CD4-positive, alpha-beta T cell (primary cell): ENCODE measurements at regions not wholly inside any gene's neighbourhood (a gene's known extent, or its start where the extent isn't known, plus 50 kb on each side); places are given as distances from the start of the nearest gene placed in this dataset.

Experiments
- ATAC-seq: fragments of 200-7000 bp; cut with Tn5 transposase; one replicate; pipeline ENCODE4 v1.10.0; 2022; ENCODE audit warnings: mild to moderate bottlenecking; ENCODE audit not compliant: poor library complexity
- CTCF ChIA-PET: fragments of 350-600 bp; sonication (Branson Sonifier 250); formaldehyde crosslinking; loops from one replicate; lab custom pipeline; 2021; ENCODE audit warnings: antibody characterized with exemption, inconsistent platforms; lab: Charles Lee
- POLR2A ChIA-PET: fragments of 350-600 bp; sonication (Branson Sonifier 250); formaldehyde crosslinking; loops from one replicate; lab custom pipeline; 2021; ENCODE audit warnings: antibody characterized with exemption, inconsistent platforms; lab: Charles Lee
- DNase-seq, 14 experiments: peaks; one replicate each; pipeline ENCODE4 v3.0.0-alpha.2; 2013 to 2020; ENCODE audit warnings: mixed read lengths in 2 of 14
- H3K27ac ChIP-seq, 2 donors: one replicate each; pipeline versions ENCODE4 v1.5.1 to v1.7.0; 2013; ENCODE audit warnings: low read length in 2 of 2, low read depth in 1 of 2, mild to moderate bottlenecking in 1 of 2
- H3K27me3 ChIP-seq, 2 experiments: 1 replicate in 1 of 2; 2 replicates in 1 of 2; pipeline versions ENCODE4 v1.6.1 to v1.7.0; 2013; ENCODE audit warnings: low read length in 2 of 2, control low read depth in 1 of 2, mild to moderate bottlenecking in 1 of 2, moderate library complexity in 1 of 2; ENCODE audit not compliant: insufficient read depth in 2 of 2, control insufficient read depth in 1 of 2
- H3K36me3 ChIP-seq: one replicate; pipeline ENCODE4 v1.6.1; 2013; ENCODE audit warnings: low read length, control low read depth; ENCODE audit not compliant: insufficient read depth
- H3K4me1 ChIP-seq: one replicate; pipeline ENCODE4 v1.6.1; 2013; ENCODE audit warnings: low read length, control low read depth; ENCODE audit not compliant: insufficient read depth
- H3K4me3 ChIP-seq: one replicate; pipeline ENCODE4 v1.5.1; 2013; ENCODE audit warnings: mild to moderate bottlenecking, low read length, moderate library complexity
- H3K9me3 ChIP-seq, 2 experiments: 1 replicate in 1 of 2; 2 replicates in 1 of 2; pipeline versions ENCODE4 v1.6.1 to v1.7.0; 2013; ENCODE audit warnings: low read length in 2 of 2, mild to moderate bottlenecking in 2 of 2, control low read depth in 1 of 2, moderate library complexity in 1 of 2; ENCODE audit not compliant: control insufficient read depth in 1 of 2, insufficient read depth in 1 of 2
- H3K27ac Mint-ChIP-seq: one replicate; pipeline ENCODE4 v1.8.0; 2020; ENCODE audit warnings: mixed read lengths
- H3K27me3 Mint-ChIP-seq: one replicate; pipeline ENCODE4 v1.8.0; 2021; ENCODE audit warnings: mixed read lengths
- H3K36me3 Mint-ChIP-seq: one replicate; pipeline ENCODE4 v1.8.0; 2021; ENCODE audit warnings: low read depth, mixed read lengths
- H3K4me1 Mint-ChIP-seq: one replicate; pipeline ENCODE4 v1.8.0; 2021; ENCODE audit warnings: low read depth, mixed read lengths
- H3K4me3 Mint-ChIP-seq: one replicate; pipeline ENCODE4 v1.8.0; 2020; ENCODE audit warnings: mild to moderate bottlenecking, mixed read lengths
- H3K9me3 Mint-ChIP-seq: one replicate; pipeline ENCODE4 v1.8.0; 2020; ENCODE audit warnings: mixed read lengths
- intact Hi-C, 2 experiments: fragments of 100-400 bp; cut with DNase I in 1 of 2; cut with micrococcal nuclease in 1 of 2; formaldehyde crosslinking; loops; one replicate each; pipeline versions ENCODE4 v1.15.1 to v1.9.0; 2023 to 2025; cut with DNase I, micrococcal nuclease
- TF ChIP-seq, protein P1 (sequence below): fragments of 200-600 bp; IDR thresholded peaks from one replicate; pipeline ENCODE4 v1.8.0; 2022; ENCODE audit warnings: antibody characterized with exemption, mild to moderate bottlenecking

DNA sequence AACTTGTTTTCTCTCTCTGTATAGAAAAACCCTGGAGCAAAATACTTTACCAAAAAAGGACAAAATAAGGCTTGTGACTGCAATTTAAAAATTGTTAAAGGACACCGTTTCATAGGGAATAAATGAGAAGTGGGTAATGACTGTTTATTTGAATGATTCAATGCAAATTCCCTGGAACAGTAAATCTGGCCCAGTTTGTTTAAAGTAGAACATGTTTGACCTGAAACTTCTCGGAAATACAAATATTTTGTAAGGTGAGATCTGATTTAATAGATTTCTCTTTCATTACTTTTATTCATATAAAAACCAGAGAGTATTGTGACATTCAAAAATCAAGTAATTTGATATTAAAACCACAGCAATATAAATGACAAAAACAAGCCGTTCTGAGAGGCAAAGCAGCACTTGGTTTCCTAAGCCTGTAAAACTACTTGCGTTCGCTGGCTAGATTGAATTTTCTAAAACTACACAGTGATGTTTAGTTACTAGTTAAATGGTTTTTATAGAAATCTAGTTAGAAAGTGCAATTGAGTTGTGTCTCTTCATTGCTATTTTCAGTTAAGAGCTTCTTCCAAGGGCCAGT, 76.8 kb upstream of the PITRM1 start:
- H3K9me3 Mint-ChIP-seq: no peaks in the 10 kb centered on the region
- no peak overlapping the region for H3K4me3 Mint-ChIP-seq
- no peaks in the 10 kb centered on the region for H3K36me3 ChIP-seq

DNA sequence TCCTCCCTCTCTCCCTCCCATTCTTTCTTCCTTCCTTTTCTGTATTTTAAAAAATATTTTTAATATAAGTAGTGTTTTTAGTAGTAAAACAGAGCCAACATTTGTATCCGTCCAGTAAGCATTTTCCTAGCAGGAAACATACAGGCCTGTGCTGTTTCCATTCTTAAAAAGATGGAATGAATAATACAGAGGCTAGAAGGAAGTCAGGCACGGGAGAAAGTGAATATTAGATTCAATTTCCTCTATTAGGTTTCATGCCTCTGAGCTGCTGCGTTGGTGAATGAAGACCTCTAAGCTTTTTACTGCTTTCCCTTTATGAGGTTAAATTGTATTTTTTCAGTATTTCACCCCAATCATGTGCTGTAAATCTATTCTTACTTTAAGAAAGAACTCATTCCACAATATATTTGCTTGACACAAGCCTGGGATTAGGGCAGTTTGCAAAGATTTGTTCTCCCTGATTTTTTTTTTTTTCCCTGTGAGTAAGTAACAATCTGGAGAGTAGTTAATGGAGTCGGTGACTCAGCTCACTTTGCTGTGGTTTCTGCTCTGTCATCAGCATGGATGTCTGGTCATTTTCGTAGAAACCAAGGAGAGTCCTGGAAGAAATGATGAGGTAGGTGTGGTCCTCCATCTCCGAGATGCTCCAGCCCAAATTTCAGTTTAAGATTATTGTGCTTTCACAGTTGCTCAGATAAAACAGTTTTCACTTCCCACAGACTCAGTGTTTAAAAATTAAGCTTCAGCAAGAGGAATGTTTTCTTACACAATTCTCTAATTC, 76.1 kb upstream of the PITRM1 start:
- Mint-ChIP-seq H3K27me3 (peaks cover 33% of the 10 kb centered on the region), H3K9me3 (no peaks in the 10 kb centered on the region), H3K36me3 (no peaks in the 10 kb centered on the region), H3K4me3 (no peak overlapping the region), H3K4me1 (no peaks in the 10 kb centered on the region), H3K27ac (no peak overlapping the region)
- Histone ChIP-seq H3K4me1 (no peaks in the 10 kb centered on the region), H3K9me3 (no peaks in the 10 kb centered on the region), H3K4me3 (no peak overlapping the region), H3K36me3 (no peaks in the 10 kb centered on the region), H3K27ac (no peak overlapping the region), H3K27me3 (peaks cover 0 to 7% of the 10 kb centered on the region in 2 experiments)
- ChIA-PET POLR2A (interaction anchor here (0.6 kb wide), 1 partner anchor 1644 kb away, joined by 3 read pairs; no protein-coding TSS in a partner anchor), CTCF (no interaction called here)
- ATAC-seq: no peak
- TF ChIP-seq, protein P1, sequence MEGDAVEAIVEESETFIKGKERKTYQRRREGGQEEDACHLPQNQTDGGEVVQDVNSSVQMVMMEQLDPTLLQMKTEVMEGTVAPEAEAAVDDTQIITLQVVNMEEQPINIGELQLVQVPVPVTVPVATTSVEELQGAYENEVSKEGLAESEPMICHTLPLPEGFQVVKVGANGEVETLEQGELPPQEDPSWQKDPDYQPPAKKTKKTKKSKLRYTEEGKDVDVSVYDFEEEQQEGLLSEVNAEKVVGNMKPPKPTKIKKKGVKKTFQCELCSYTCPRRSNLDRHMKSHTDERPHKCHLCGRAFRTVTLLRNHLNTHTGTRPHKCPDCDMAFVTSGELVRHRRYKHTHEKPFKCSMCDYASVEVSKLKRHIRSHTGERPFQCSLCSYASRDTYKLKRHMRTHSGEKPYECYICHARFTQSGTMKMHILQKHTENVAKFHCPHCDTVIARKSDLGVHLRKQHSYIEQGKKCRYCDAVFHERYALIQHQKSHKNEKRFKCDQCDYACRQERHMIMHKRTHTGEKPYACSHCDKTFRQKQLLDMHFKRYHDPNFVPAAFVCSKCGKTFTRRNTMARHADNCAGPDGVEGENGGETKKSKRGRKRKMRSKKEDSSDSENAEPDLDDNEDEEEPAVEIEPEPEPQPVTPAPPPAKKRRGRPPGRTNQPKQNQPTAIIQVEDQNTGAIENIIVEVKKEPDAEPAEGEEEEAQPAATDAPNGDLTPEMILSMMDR: no peak
- intact Hi-C loops: loop anchor here in 1 of 2 experiments (10.0 kb wide), 1 partner anchor 666 kb away; no protein-coding TSS in a partner anchor
- DNase-seq: no peak

More for the DNA sequence above, 76.8 kb upstream of the PITRM1 start:
- Mint-ChIP-seq H3K4me1 (no peaks in the 10 kb centered on the region), H3K27me3 (peaks cover 32% of the 10 kb centered on the region), H3K27ac (no peak overlapping the region), H3K36me3 (no peaks in the 10 kb centered on the region)
- Histone ChIP-seq H3K27ac (no peak overlapping the region), H3K9me3 (no peaks in the 10 kb centered on the region), H3K4me1 (no peaks in the 10 kb centered on the region), H3K27me3 (peaks cover 0 to 7% of the 10 kb centered on the region in 2 experiments), H3K4me3 (no peak overlapping the region)
- intact Hi-C loops: loop anchor here in 1 of 2 experiments (10.0 kb wide), 1 partner anchor 665 kb away; no protein-coding TSS in a partner anchor
- no peak for DNase-seq
- ChIA-PET CTCF (no interaction called here), POLR2A (no interaction called here)
- TF ChIP-seq, protein P1: no peak
- no peak for ATAC-seq

DNA sequence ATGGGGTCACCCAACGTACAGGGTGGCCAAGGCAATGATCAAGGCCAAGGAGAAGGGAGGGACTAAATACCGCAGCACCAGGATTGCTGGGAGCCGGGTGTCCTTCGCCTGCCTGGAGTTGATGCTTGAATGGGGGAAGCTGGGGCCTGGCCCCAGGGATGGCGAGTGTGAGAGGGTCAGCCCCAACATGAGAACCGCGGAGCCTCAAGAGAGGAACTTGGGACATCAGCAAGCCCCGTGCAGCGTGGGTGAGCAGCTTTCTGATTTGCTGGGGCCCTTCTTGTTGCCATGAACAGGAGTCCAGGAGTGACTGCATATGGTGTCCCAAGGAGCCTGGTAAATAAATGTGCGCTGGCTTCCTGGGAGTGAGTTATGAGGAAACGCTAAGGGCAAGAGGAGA, 72.8 kb upstream of the PITRM1 start:
- Histone ChIP-seq H3K36me3 (no peaks in the 10 kb centered on the region), H3K4me3 (no peak overlapping the region), H3K27ac (no peak overlapping the region), H3K27me3 (peaks cover 0 to 2% of the 10 kb centered on the region in 2 experiments), H3K9me3 (no peaks in the 10 kb centered on the region), H3K4me1 (no peaks in the 10 kb centered on the region)
- no peaks in the 10 kb centered on the region for H3K4me1 Mint-ChIP-seq
- ChIA-PET POLR2A (no interaction called here), CTCF (no interaction called here)
- ATAC-seq (no peak), DNase-seq (no peak)
- H3K27ac Mint-ChIP-seq: no peak overlapping the region
- peaks cover 21% of the 10 kb centered on the region for H3K27me3 Mint-ChIP-seq
- H3K36me3 Mint-ChIP-seq: no peaks in the 10 kb centered on the region
- intact Hi-C loops: loop anchor here in 1 of 2 experiments (10.0 kb wide), 1 partner anchor 669 kb away; no protein-coding TSS in a partner anchor
- no peaks in the 10 kb centered on the region for H3K9me3 Mint-ChIP-seq
- H3K4me3 Mint-ChIP-seq: no peak overlapping the region
- TF ChIP-seq, protein P1: no peak
